Keratinocyte (primary cell): ENCODE measurements at regions not wholly inside any gene's neighbourhood (a gene's known extent, or its start where the extent isn't known, plus 50 kb on each side); places are given as distances from the start of the nearest gene placed in this dataset.

Experiments used
- DNase-seq: peaks from one replicate; pipeline ENCODE4 v3.0.0-alpha.2; 2011; ENCODE audit warnings: low read depth, missing footprints, low spot score
- FAIRE-seq: peaks from 2 replicates; lab custom pipeline; 2011; peaks lifted over from hg19 to GRCh38; lab: Jason Lieb, UNC
- H2AFZ ChIP-seq: 2 replicates; pipeline ENCODE4 v1.6.0; 2012; ENCODE audit warnings: low read length, control low read depth, inconsistent platforms; ENCODE audit not compliant: control insufficient read depth
- H3K27ac ChIP-seq: 2 replicates; pipeline ENCODE4 v1.5.1; 2011; ENCODE audit warnings: low read length; ENCODE audit not compliant: control insufficient read depth, insufficient read depth
- H3K27me3 ChIP-seq: 3 replicates; pipeline ENCODE4 v1.6.0; 2011; ENCODE audit warnings: low read length; ENCODE audit not compliant: control insufficient read depth, insufficient read depth; ENCODE audit errors: extremely low read depth
- H3K36me3 ChIP-seq, 2 experiments: 2 replicates in 1 of 2; 3 replicates in 1 of 2; pipeline ENCODE4 v1.5.1; 2011; ENCODE audit warnings: low read length in 2 of 2, mild to moderate bottlenecking in 1 of 2; ENCODE audit not compliant: control insufficient read depth in 2 of 2, insufficient read depth in 2 of 2; ENCODE audit errors: extremely low read depth in 1 of 2
- H3K4me1 ChIP-seq: 3 replicates; pipeline ENCODE4 v1.5.1; 2011; ENCODE audit warnings: low read length; ENCODE audit not compliant: control insufficient read depth, insufficient read depth; ENCODE audit errors: extremely low read depth
- H3K4me2 ChIP-seq: 3 replicates; pipeline ENCODE4 v1.6.0; 2011; ENCODE audit warnings: low read depth, low read length; ENCODE audit not compliant: control insufficient read depth, insufficient read depth; ENCODE audit errors: extremely low read depth
- H3K4me3 ChIP-seq, 3 experiments: fragments of 200-600 bp in 1 of 3; sonication (generic) in 1 of 3; 2 replicates in 2 of 3; 3 replicates in 1 of 3; pipeline ENCODE4 v1.5.1; 2011 to 2016; ENCODE audit warnings: low read length in 3 of 3, mild to moderate bottlenecking in 3 of 3, control low read depth in 2 of 3, inconsistent platforms in 1 of 3, low read depth in 1 of 3, mixed read lengths in 1 of 3, mixed run types in 1 of 3, moderate library complexity in 1 of 3; ENCODE audit not compliant: control insufficient read depth in 2 of 3, insufficient read depth in 2 of 3; ENCODE audit errors: extremely low read depth in 1 of 3
- H3K79me2 ChIP-seq: 2 replicates; pipeline ENCODE4 v1.6.0; 2012; ENCODE audit warnings: low read length; ENCODE audit not compliant: control insufficient read depth, insufficient read depth
- H3K9ac ChIP-seq: 3 replicates; pipeline ENCODE4 v1.6.0; 2011; ENCODE audit warnings: low read length; ENCODE audit not compliant: control insufficient read depth, insufficient read depth; ENCODE audit errors: extremely low read depth
- H3K9me1 ChIP-seq: 3 replicates; pipeline ENCODE4 v1.6.0; 2011; ENCODE audit warnings: low read length; ENCODE audit not compliant: control insufficient read depth, insufficient read depth; ENCODE audit errors: extremely low read depth
- H3K9me3 ChIP-seq: 2 replicates; pipeline ENCODE4 v1.5.1; 2012; ENCODE audit warnings: low read depth, low read length; ENCODE audit not compliant: control insufficient read depth
- H4K20me1 ChIP-seq: 3 replicates; pipeline ENCODE4 v1.6.0; 2011; ENCODE audit warnings: low read length; ENCODE audit not compliant: control insufficient read depth, insufficient read depth; ENCODE audit errors: extremely low read depth
- EZH2 ChIP-seq: IDR thresholded peaks from one replicate; pipeline ENCODE4 v1.6.1; 2012; ENCODE audit warnings: inconsistent platforms, mild to moderate bottlenecking, low read length, moderate library complexity
- dilution Hi-C: fragments of 300-500 bp; cut with MboI; formaldehyde crosslinking; loops from one replicate; pipeline ENCODE4 v1.7.0; 2020; ENCODE audit warnings: low sequenced_read_pairs; ENCODE audit not compliant: extremely low pct_ligation_motif_present
- TF ChIP-seq, protein P1 (sequence below), 3 experiments: IDR thresholded peaks in 1 of 3; conservative IDR thresholded peaks in 1 of 3; optimal IDR thresholded peaks in 1 of 3; 2 replicates in 2 of 3; 3 replicates in 1 of 3; pipeline versions ENCODE3 to v1.5.1; 2011; ENCODE audit warnings: low read length in 3 of 3, mild to moderate bottlenecking in 3 of 3, moderate library complexity in 2 of 3, control low read depth in 1 of 3, inconsistent platforms in 1 of 3; ENCODE audit not compliant: insufficient read depth in 2 of 3; ENCODE audit errors: extremely low read depth in 1 of 3

DNA sequence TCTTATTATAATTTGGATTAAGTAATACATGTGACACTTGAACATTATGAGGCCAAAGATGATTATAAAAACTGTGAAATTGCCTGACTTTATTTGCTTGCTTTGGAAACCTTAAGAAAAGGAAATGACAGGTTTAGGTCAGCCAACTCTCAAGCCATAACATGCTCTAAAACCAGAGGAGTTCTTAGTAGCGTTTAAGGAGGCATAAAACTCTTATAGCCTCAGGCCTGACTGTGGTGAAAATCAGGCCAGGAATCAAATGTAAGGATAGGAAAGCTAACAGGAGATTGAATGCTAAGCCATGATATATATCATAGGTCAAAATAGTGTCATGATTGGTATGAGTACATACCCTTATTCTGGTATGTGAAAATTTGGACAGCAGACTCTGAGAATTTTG, 1142.4 kb upstream of the MIR17HG start:
- Histone ChIP-seq H4K20me1 (no peaks in the 10 kb centered on the region), H3K9ac (no peak overlapping the region), H3K79me2 (no peaks in the 10 kb centered on the region), H3K4me2 (no peak overlapping the region), H3K27ac (no peak overlapping the region), H3K9me1 (no peaks in the 10 kb centered on the region), H3K4me3 (no peak overlapping the region), H3K36me3 (no peaks in the 10 kb centered on the region), H3K4me1 (no peaks in the 10 kb centered on the region), H2AFZ (no peak overlapping the region), H3K9me3 (no peaks in the 10 kb centered on the region), H3K27me3 (no peaks in the 10 kb centered on the region)
- TF ChIP-seq, protein P1, sequence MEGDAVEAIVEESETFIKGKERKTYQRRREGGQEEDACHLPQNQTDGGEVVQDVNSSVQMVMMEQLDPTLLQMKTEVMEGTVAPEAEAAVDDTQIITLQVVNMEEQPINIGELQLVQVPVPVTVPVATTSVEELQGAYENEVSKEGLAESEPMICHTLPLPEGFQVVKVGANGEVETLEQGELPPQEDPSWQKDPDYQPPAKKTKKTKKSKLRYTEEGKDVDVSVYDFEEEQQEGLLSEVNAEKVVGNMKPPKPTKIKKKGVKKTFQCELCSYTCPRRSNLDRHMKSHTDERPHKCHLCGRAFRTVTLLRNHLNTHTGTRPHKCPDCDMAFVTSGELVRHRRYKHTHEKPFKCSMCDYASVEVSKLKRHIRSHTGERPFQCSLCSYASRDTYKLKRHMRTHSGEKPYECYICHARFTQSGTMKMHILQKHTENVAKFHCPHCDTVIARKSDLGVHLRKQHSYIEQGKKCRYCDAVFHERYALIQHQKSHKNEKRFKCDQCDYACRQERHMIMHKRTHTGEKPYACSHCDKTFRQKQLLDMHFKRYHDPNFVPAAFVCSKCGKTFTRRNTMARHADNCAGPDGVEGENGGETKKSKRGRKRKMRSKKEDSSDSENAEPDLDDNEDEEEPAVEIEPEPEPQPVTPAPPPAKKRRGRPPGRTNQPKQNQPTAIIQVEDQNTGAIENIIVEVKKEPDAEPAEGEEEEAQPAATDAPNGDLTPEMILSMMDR (optimal IDR thresholded peaks at IDR 0.05 in 1 of 3, IDR thresholded peaks at IDR 0.05 in 1 of 3, conservative IDR thresholded peaks at IDR 0.05 in 1 of 3; ENCODE audit: extremely low read depth in 1 of 3, insufficient read depth in 2 of 3, low read length in 3 of 3) = no peak
- TF ChIP-seq EZH2 = no peak
- FAIRE-seq (no peak), DNase-seq (no peak)
- dilution Hi-C loops = no loop called here

- H4K20me1 ChIP-seq = no peaks in the 10 kb centered on the region
- no peak overlapping the region for H3K27ac ChIP-seq
- no peak overlapping the region for H3K4me2 ChIP-seq
- no peaks in the 10 kb centered on the region for H3K27me3 ChIP-seq
- dilution Hi-C loops = no loop called here
- H3K9ac ChIP-seq = no peak overlapping the region
- no peaks in the 10 kb centered on the region for H3K9me1 ChIP-seq
- H3K4me3 ChIP-seq = no peak overlapping the region
- no peak for DNase-seq
- H3K79me2 ChIP-seq = no peaks in the 10 kb centered on the region
- H3K4me1 ChIP-seq = no peaks in the 10 kb centered on the region
- TF ChIP-seq, protein P1 (optimal IDR thresholded peaks at IDR 0.05 in 1 of 3, IDR thresholded peaks at IDR 0.05 in 1 of 3, conservative IDR thresholded peaks at IDR 0.05 in 1 of 3; ENCODE audit: extremely low read depth in 1 of 3, insufficient read depth in 2 of 3, low read length in 3 of 3) = no peak
- no peak for TF ChIP-seq EZH2
- H3K9me3 ChIP-seq = no peaks in the 10 kb centered on the region
- no peak overlapping the region for H2AFZ ChIP-seq
- FAIRE-seq = no peak
- H3K36me3 ChIP-seq = no peaks in the 10 kb centered on the region
Observed at GRCh38 chr13:90205911-90206310, 1141.6 kb upstream of the MIR17HG start.
